GM12864 (cell line): ENCODE measurements at regions not wholly inside any gene's neighbourhood (a gene's known extent, or its start where the extent isn't known, plus 50 kb on each side); places are given as distances from the start of the nearest gene placed in this dataset.

Experiments
- DNase-seq: peaks from one replicate; pipeline ENCODE4 v3.0.0-alpha.2; 2011; ENCODE audit warnings: low read depth
- H3K4me3 ChIP-seq: 2 replicates; pipeline ENCODE4 v1.5.1; 2011; ENCODE audit warnings: mild to moderate bottlenecking, low read depth, low read length, control low read depth
- CTCF ChIP-seq: IDR thresholded peaks from 2 replicates; pipeline ENCODE4 v1.5.1; 2011; ENCODE audit warnings: low read depth, mild to moderate bottlenecking, moderate library complexity, low read length, control low read depth, inconsistent platforms; ENCODE audit errors: missing control alignments

- no peak for TF ChIP-seq CTCF
- no peak for DNase-seq
- no peak overlapping the region for H3K4me3 ChIP-seq
Measured at GRCh38 chr9:29773676-29774075, 2200.4 kb upstream of the C9orf72 start.

- DNase-seq, result no peak
- no peak for TF ChIP-seq CTCF
- no peak overlapping the region for H3K4me3 ChIP-seq
Measured at GRCh38 chr9:29775491-29775890, 2202.2 kb upstream of the C9orf72 start.

GRCh38 chr9:29778281-29778849, 2205.1 kb upstream of the C9orf72 start:
- TF ChIP-seq CTCF, result no peak
- DNase-seq, result no peak
- no peak overlapping the region for H3K4me3 ChIP-seq

- H3K4me3 ChIP-seq, result no peak overlapping the region
- no peak for TF ChIP-seq CTCF
- no peak for DNase-seq
Measured at GRCh38 chr9:29793970-29794369, 2220.7 kb upstream of the C9orf72 start.

GRCh38 chr9:29796291-29796952, 2223.1 kb upstream of the C9orf72 start:
- no peak for DNase-seq
- TF ChIP-seq CTCF, result no peak
- H3K4me3 ChIP-seq, result no peak overlapping the region

GRCh38 chr9:29798599-29798998, 2225.3 kb upstream of the C9orf72 start:
- no peak for DNase-seq
- TF ChIP-seq CTCF, result no peak
- H3K4me3 ChIP-seq, result no peak overlapping the region

GRCh38 chr9:29799227-29799626, 2225.9 kb upstream of the C9orf72 start:
- H3K4me3 ChIP-seq, result no peak overlapping the region
- no peak for DNase-seq
- TF ChIP-seq CTCF, result no peak
